ENCODE measurements at regions not wholly inside any gene's neighbourhood (a gene's known extent, or its start where the extent isn't known, plus 50 kb on each side); places are given as distances from the start of the nearest gene placed in this dataset.

- DNase-seq (ENCODE audit: low read depth): no peak
- no peak overlapping the region for H3K4me3 ChIP-seq (ENCODE audit: low read length)
These were observed 88.2 kb upstream of the SLC38A2 start for GRCh38 chr12:46460682-46461210.

GRCh38 chr12:46459861-46460545 lies 87.4 kb upstream of the SLC38A2 start:
- TF ChIP-seq CTCF (conservative IDR thresholded peaks at IDR 0.05; ENCODE audit: low read depth, low read length): no peak
- no peak overlapping the region for H3K4me3 ChIP-seq (ENCODE audit: low read length)
- no peak for DNase-seq (ENCODE audit: low read depth)

More at GRCh38 chr12:46460682-46461210, 88.2 kb upstream of the SLC38A2 start:
- TF ChIP-seq CTCF (conservative IDR thresholded peaks at IDR 0.05; ENCODE audit: low read depth, low read length): no peak

- no peak overlapping the region for H3K4me3 ChIP-seq (ENCODE audit: low read length)
- DNase-seq (ENCODE audit: low read depth): no peak
- no peak for TF ChIP-seq CTCF (conservative IDR thresholded peaks at IDR 0.05; ENCODE audit: low read depth, low read length)
These were observed 86.5 kb upstream of the SLC38A2 start for GRCh38 chr12:46459111-46459510.

- no peak for TF ChIP-seq CTCF (conservative IDR thresholded peaks at IDR 0.05; ENCODE audit: low read depth, low read length)
- DNase-seq (ENCODE audit: low read depth): no peak
- H3K4me3 ChIP-seq (ENCODE audit: low read length): no peak overlapping the region
These were observed 86.0 kb upstream of the SLC38A2 start for GRCh38 chr12:46458500-46459102.

- no peak overlapping the region for H3K4me3 ChIP-seq (ENCODE audit: low read length)
- DNase-seq (ENCODE audit: low read depth): no peak
- no peak for TF ChIP-seq CTCF (conservative IDR thresholded peaks at IDR 0.05; ENCODE audit: low read depth, low read length)
These were observed 85.4 kb upstream of the SLC38A2 start for GRCh38 chr12:46457958-46458357.

GRCh38 chr12:46456356-46457334 lies 84.1 kb upstream of the SLC38A2 start:
- no peak for TF ChIP-seq CTCF (conservative IDR thresholded peaks at IDR 0.05; ENCODE audit: low read depth, low read length)
- DNase-seq (ENCODE audit: low read depth): no peak
- no peak overlapping the region for H3K4me3 ChIP-seq (ENCODE audit: low read length)
